ENCODE measurements at regions not wholly inside any gene's neighbourhood (a gene's known extent, or its start where the extent isn't known, plus 50 kb on each side); places are given as distances from the start of the nearest gene placed in this dataset.
"Not testable (repeated sequence)": the region's sequence is repeated elsewhere in the genome, so short reads cannot be mapped to it uniquely, and the experiment has no call there.

GRCh38 chr6:58117162-58117561 lies 799.7 kb downstream of the PRIM2 start:
- DNase-seq = not testable (repeated sequence)

GRCh38 chr6:58121616-58122015 lies 804.2 kb downstream of the PRIM2 start:
- not testable (repeated sequence) for DNase-seq

GRCh38 chr6:58123770-58124169 lies 806.3 kb downstream of the PRIM2 start:
- not testable (repeated sequence) for DNase-seq

GRCh38 chr6:58128549-58128948 lies 811.1 kb downstream of the PRIM2 start:
- DNase-seq = not testable (repeated sequence)

GRCh38 chr6:58129098-58129497 lies 811.7 kb downstream of the PRIM2 start:
- not testable (repeated sequence) for DNase-seq

GRCh38 chr6:58139746-58140145 lies 822.3 kb downstream of the PRIM2 start:
- not testable (repeated sequence) for DNase-seq

- DNase-seq = not testable (repeated sequence)
Observed at GRCh38 chr6:58171025-58171424, 853.6 kb downstream of the PRIM2 start.

- DNase-seq = not testable (repeated sequence)
Observed at GRCh38 chr6:58181557-58182065, 864.2 kb downstream of the PRIM2 start.

GRCh38 chr6:58185300-58185699 lies 867.9 kb downstream of the PRIM2 start:
- not testable (repeated sequence) for DNase-seq

GRCh38 chr6:58193209-58193608 lies 875.8 kb downstream of the PRIM2 start:
- DNase-seq = not testable (repeated sequence)

- DNase-seq = no peak
Observed at GRCh38 chr6:58198301-58198700, 880.9 kb downstream of the PRIM2 start.

GRCh38 chr6:58237124-58237523 lies 919.7 kb downstream of the PRIM2 start:
- not testable (repeated sequence) for DNase-seq

- not testable (repeated sequence) for DNase-seq
Observed at GRCh38 chr6:58238421-58238820, 921.0 kb downstream of the PRIM2 start.

- not testable (repeated sequence) for DNase-seq
Observed at GRCh38 chr6:58257625-58258024, 940.2 kb downstream of the PRIM2 start.

GRCh38 chr6:58290177-58290576 lies 972.7 kb downstream of the PRIM2 start:
- no peak for DNase-seq

GRCh38 chr6:58291319-58291718 lies 973.9 kb downstream of the PRIM2 start:
- DNase-seq = not testable (repeated sequence)

GRCh38 chr6:58307901-58308300 lies 990.5 kb downstream of the PRIM2 start:
- DNase-seq = not testable (repeated sequence)

GRCh38 chr6:58332108-58332507 lies 1014.7 kb downstream of the PRIM2 start:
- not testable (repeated sequence) for DNase-seq

GRCh38 chr6:58342287-58342686 lies 1024.9 kb downstream of the PRIM2 start:
- DNase-seq = not testable (repeated sequence)

- not testable (repeated sequence) for DNase-seq
Observed at GRCh38 chr6:58347534-58347933, 1030.1 kb downstream of the PRIM2 start.

GRCh38 chr6:58351619-58352018 lies 1034.2 kb downstream of the PRIM2 start:
- DNase-seq = not testable (repeated sequence)

GRCh38 chr6:58358452-58358851 lies 1041.0 kb downstream of the PRIM2 start:
- DNase-seq = not testable (repeated sequence)

- peak in 1 of 2 experiments; percentile 2 for DNase-seq
Observed at GRCh38 chr6:58365856-58366255, 1048.4 kb downstream of the PRIM2 start.

- not testable (repeated sequence) for DNase-seq
Observed at GRCh38 chr6:58406659-58407058, 1089.2 kb downstream of the PRIM2 start.

GRCh38 chr6:58419321-58419720 lies 1101.9 kb downstream of the PRIM2 start:
- no peak for DNase-seq
